Neural cell (in vitro differentiated cells): ENCODE measurements at regions not wholly inside any gene's neighbourhood (a gene's known extent, or its start where the extent isn't known, plus 50 kb on each side); places are given as distances from the start of the nearest gene placed in this dataset.
A peak's percentile ranks its signal among the peaks of the same experiment; 100 is the strongest.

Experiments used
- H2AFZ ChIP-seq: fragments of 200-600, 300-800 bp; sonication (generic), shearing (Covaris generic); 2 replicates; pipeline ENCODE4 v1.6.0; 2014; ENCODE audit warnings: low read depth, mild to moderate bottlenecking, antibody characterized with exemption, low read length, moderate library complexity
- H3F3A ChIP-seq: fragments of 200-600 bp; shearing (Covaris generic); 2 replicates; pipeline ENCODE4 v1.6.1; 2016; ENCODE audit warnings: mild to moderate bottlenecking, moderate library complexity, mixed read lengths, antibody characterized with exemption, low read length; ENCODE audit not compliant: insufficient read depth, poor library complexity, severe bottlenecking
- H3K27ac ChIP-seq: fragments of 200-600, 300-800 bp; sonication (generic), shearing (Covaris generic); 2 replicates; pipeline ENCODE4 v1.5.1; 2014; ENCODE audit warnings: mild to moderate bottlenecking, low read length, moderate library complexity
- H3K27me3 ChIP-seq: fragments of 300-800, 200-600 bp; sonication (generic), shearing (Covaris generic); 2 replicates; pipeline ENCODE4 v1.6.0; 2014; ENCODE audit warnings: mild to moderate bottlenecking, low read depth, low read length, moderate library complexity; ENCODE audit not compliant: insufficient read depth
- H3K36me3 ChIP-seq: fragments of 300-800, 200-600 bp; sonication (generic), shearing (Covaris generic); 2 replicates; pipeline ENCODE4 v1.5.1; 2014; ENCODE audit warnings: mild to moderate bottlenecking, antibody characterized with exemption, low read length, moderate library complexity; ENCODE audit not compliant: insufficient read depth
- H3K4me2 ChIP-seq: fragments of 300-800, 200-600 bp; sonication (generic), shearing (Covaris generic); 2 replicates; pipeline ENCODE4 v1.6.0; 2014; ENCODE audit warnings: mild to moderate bottlenecking, low read length
- H3K4me3 ChIP-seq: fragments of 300-800, 200-600 bp; sonication (generic), shearing (Covaris generic); 2 replicates; pipeline ENCODE4 v1.5.1; 2014; ENCODE audit warnings: mild to moderate bottlenecking, low read length, moderate library complexity
- H3K79me2 ChIP-seq: fragments of 200-600 bp; shearing (Covaris generic); replicated peaks from 2 replicates; pipeline ENCODE4 v1.6.0; 2014; ENCODE audit warnings: mild to moderate bottlenecking, low read length, moderate library complexity; ENCODE audit not compliant: insufficient read depth
- H3K9ac ChIP-seq: fragments of 300-800, 200-600 bp; sonication (generic), shearing (Covaris generic); 2 replicates; pipeline ENCODE4 v1.6.1; 2016; ENCODE audit warnings: mild to moderate bottlenecking, low read length, mixed read lengths
- H3K9me2 ChIP-seq: fragments of 200-600 bp; shearing (Covaris generic); 2 replicates; pipeline ENCODE4 v1.6.1; 2016; ENCODE audit warnings: mild to moderate bottlenecking, low read length, mixed read lengths; ENCODE audit not compliant: insufficient read depth
- H3K9me3 ChIP-seq: fragments of 200-600, 300-800 bp; sonication (generic), shearing (Covaris generic); 2 replicates; pipeline ENCODE4 v1.6.1; 2016; ENCODE audit warnings: mild to moderate bottlenecking, mixed run types, low read length, moderate library complexity, mixed read lengths
- H4K20me1 ChIP-seq: fragments of 200-600 bp; shearing (Covaris generic); 2 replicates; pipeline ENCODE4 v1.6.1; 2016; ENCODE audit warnings: mild to moderate bottlenecking, mixed run types; ENCODE audit not compliant: insufficient read depth
- CTCF ChIP-seq: fragments of 450-650 bp; IDR thresholded peaks from 2 replicates; pipeline ENCODE4 v1.5.1; 2014; ENCODE audit warnings: antibody characterized with exemption, mild to moderate bottlenecking, moderate library complexity; ENCODE audit not compliant: poor library complexity, severe bottlenecking
- EP300 ChIP-seq: fragments of 450-650 bp; conservative IDR thresholded peaks from 2 replicates; pipeline ENCODE4 v1.6.1; 2014; ENCODE audit warnings: antibody characterized with exemption, mild to moderate bottlenecking, moderate library complexity; ENCODE audit not compliant: poor library complexity, severe bottlenecking
- EZH2 ChIP-seq: fragments of 200-600, 300-800 bp; shearing (Covaris generic), sonication (generic); IDR thresholded peaks from 2 replicates; pipeline ENCODE4 v1.6.1; 2014; ENCODE audit warnings: antibody characterized with exemption, low read length, borderline replicate concordance, mild to moderate bottlenecking; ENCODE audit not compliant: insufficient read depth, poor library complexity, severe bottlenecking
- MXI1 ChIP-seq: fragments of 450-650 bp; conservative IDR thresholded peaks from 2 replicates; pipeline ENCODE4 v1.6.1; 2014; ENCODE audit warnings: antibody characterized with exemption, mild to moderate bottlenecking; ENCODE audit not compliant: poor library complexity, severe bottlenecking
- POLR2AphosphoS5 ChIP-seq: IDR thresholded peaks from 2 replicates; pipeline ENCODE4 v1.6.1; 2012
- RAD21 ChIP-seq: fragments of 450-650 bp; conservative IDR thresholded peaks from 2 replicates; pipeline ENCODE4 v1.6.1; 2014; ENCODE audit warnings: antibody characterized with exemption, mild to moderate bottlenecking, moderate library complexity
- SMC3 ChIP-seq: fragments of 450-650 bp; conservative IDR thresholded peaks from 2 replicates; pipeline ENCODE4 v1.6.1; 2014; ENCODE audit warnings: antibody characterized with exemption, mild to moderate bottlenecking, moderate library complexity; ENCODE audit not compliant: poor library complexity
- TAF1 ChIP-seq: IDR thresholded peaks from 2 replicates; pipeline ENCODE4 v1.6.1; 2012; ENCODE audit warnings: low read depth
- TF ChIP-seq, protein P1 (sequence below): IDR thresholded peaks from 2 replicates; pipeline ENCODE4 v1.6.1; 2012; ENCODE audit warnings: borderline replicate concordance

- Histone ChIP-seq H3K9ac (no peak overlapping the region), H3K9me2 (no peaks in the 10 kb centered on the region), H3K4me2 (no peak overlapping the region), H3K36me3 (no peaks in the 10 kb centered on the region), H3K27me3 (no peaks in the 10 kb centered on the region), H3K79me2 (no peaks in the 10 kb centered on the region), H2AFZ (no peak overlapping the region), H3K27ac (no peak overlapping the region), H3K4me3 (no peak overlapping the region), H3F3A (no peaks in the 10 kb centered on the region), H3K9me3 (no peaks in the 10 kb centered on the region), H4K20me1 (no peaks in the 10 kb centered on the region)
- no peak for TF ChIP-seq POLR2AphosphoS5
- no peak for TF ChIP-seq EZH2
- TF ChIP-seq RAD21: no peak
Measured at GRCh38 chr4:180840142-180840541, 1403.1 kb upstream of the TENM3 start.

DNA sequence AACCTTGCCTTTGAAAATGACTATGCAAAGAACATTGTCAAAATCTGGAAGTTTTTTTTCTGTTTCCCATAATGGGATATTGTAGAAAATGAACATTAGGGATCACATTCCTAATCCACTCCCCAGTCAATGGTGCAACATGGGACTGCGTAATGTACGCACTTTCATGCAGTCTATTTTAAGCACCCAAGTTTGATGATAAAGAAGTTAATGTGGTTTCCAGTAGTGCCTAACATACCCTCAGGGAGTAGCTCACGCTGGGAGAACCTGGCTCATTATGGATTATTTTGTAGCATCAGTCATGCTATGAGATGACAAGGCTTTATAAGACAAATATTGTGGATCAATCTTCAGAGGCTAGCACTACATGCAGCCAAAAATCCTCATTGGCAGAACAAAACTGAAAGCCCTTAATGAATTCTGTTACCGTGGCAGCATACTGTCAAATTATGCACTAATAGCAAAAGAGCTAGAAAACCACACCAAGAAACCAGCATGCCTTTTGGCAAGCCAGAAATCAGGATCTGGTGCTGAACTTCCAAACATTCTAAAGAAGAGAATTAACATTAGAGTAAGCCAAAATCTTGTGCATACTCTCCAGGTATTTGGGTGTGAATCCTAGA is 1392.8 kb upstream of the TENM3 start:
- H3K4me2 ChIP-seq: peak overlapping the region; percentile 46
- TF ChIP-seq POLR2AphosphoS5: peak; percentile 23
- TF ChIP-seq SMC3: no peak
- TF ChIP-seq, protein P1, sequence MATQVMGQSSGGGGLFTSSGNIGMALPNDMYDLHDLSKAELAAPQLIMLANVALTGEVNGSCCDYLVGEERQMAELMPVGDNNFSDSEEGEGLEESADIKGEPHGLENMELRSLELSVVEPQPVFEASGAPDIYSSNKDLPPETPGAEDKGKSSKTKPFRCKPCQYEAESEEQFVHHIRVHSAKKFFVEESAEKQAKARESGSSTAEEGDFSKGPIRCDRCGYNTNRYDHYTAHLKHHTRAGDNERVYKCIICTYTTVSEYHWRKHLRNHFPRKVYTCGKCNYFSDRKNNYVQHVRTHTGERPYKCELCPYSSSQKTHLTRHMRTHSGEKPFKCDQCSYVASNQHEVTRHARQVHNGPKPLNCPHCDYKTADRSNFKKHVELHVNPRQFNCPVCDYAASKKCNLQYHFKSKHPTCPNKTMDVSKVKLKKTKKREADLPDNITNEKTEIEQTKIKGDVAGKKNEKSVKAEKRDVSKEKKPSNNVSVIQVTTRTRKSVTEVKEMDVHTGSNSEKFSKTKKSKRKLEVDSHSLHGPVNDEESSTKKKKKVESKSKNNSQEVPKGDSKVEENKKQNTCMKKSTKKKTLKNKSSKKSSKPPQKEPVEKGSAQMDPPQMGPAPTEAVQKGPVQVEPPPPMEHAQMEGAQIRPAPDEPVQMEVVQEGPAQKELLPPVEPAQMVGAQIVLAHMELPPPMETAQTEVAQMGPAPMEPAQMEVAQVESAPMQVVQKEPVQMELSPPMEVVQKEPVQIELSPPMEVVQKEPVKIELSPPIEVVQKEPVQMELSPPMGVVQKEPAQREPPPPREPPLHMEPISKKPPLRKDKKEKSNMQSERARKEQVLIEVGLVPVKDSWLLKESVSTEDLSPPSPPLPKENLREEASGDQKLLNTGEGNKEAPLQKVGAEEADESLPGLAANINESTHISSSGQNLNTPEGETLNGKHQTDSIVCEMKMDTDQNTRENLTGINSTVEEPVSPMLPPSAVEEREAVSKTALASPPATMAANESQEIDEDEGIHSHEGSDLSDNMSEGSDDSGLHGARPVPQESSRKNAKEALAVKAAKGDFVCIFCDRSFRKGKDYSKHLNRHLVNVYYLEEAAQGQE: no peak
- TF ChIP-seq EP300: peak; percentile 30
- no peak for TF ChIP-seq TAF1
- no peak for TF ChIP-seq RAD21
- no peak for TF ChIP-seq EZH2
- TF ChIP-seq MXI1: peak; percentile 23
- TF ChIP-seq CTCF: no peak

More for the DNA sequence above, 1392.8 kb upstream of the TENM3 start:
- Histone ChIP-seq H3K27ac (peak overlapping the region; percentile 5), H3F3A (no peaks in the 10 kb centered on the region), H3K9me2 (no peaks in the 10 kb centered on the region), H3K9me3 (no peaks in the 10 kb centered on the region), H3K4me3 (peak overlapping the region; percentile 28), H3K27me3 (no peaks in the 10 kb centered on the region), H3K9ac (no peak overlapping the region), H3K36me3 (no peaks in the 10 kb centered on the region), H2AFZ (no peak overlapping the region), H3K79me2 (peaks cover 2% of the 10 kb centered on the region), H4K20me1 (no peaks in the 10 kb centered on the region)
